ENCODE measurements at regions not wholly inside any gene's neighbourhood (a gene's known extent, or its start where the extent isn't known, plus 50 kb on each side); places are given as distances from the start of the nearest gene placed in this dataset.

DNA sequence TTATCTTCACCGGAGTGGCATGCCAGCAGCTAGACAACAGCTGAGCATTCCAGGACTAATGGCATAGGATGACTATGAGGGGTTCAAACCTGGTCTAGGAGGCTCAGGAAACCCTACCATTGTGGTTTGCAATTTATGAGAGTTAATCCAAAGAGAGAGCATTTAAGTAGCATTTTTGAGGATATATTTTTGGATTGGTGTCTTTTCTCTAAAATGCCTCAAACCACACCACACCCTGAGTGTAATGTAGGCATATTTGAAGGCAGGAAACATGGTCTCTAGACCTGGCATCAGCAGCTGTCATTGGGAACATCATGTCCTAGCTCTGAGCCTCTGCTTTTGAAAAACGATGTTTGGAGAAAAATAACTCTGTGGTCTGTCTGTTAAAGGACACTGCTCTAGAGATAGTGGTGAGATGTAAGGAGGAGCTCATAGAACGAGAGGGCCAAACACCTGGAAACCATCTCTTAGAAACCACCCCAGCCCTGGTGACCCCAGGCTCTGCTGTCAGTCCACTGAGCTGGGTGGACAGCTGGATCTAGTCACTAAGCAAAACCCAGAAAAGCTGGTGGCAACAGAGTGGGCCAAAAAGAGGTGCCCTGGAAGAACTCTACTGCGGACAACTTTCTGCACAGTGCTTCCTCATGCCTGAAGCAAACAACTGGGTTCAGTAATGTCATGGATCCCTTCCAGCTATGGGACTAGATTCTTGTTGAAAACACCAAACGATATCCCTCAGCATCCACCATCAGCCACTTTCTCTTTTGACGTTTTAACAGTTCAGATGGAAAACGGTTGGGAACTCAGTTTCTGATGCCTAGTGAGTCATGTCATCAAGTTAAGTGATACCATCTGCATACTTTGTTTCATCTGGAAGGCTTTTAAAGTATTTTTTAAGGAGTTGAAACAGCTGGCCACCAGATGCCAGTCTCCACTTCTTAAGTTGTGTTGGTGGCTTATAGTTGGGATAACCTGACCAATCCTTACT is 100.2 kb upstream of the C1QTNF7 start:
- TF ChIP-seq, protein P1, sequence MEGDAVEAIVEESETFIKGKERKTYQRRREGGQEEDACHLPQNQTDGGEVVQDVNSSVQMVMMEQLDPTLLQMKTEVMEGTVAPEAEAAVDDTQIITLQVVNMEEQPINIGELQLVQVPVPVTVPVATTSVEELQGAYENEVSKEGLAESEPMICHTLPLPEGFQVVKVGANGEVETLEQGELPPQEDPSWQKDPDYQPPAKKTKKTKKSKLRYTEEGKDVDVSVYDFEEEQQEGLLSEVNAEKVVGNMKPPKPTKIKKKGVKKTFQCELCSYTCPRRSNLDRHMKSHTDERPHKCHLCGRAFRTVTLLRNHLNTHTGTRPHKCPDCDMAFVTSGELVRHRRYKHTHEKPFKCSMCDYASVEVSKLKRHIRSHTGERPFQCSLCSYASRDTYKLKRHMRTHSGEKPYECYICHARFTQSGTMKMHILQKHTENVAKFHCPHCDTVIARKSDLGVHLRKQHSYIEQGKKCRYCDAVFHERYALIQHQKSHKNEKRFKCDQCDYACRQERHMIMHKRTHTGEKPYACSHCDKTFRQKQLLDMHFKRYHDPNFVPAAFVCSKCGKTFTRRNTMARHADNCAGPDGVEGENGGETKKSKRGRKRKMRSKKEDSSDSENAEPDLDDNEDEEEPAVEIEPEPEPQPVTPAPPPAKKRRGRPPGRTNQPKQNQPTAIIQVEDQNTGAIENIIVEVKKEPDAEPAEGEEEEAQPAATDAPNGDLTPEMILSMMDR (conservative IDR thresholded peaks at IDR 0.05 in 1 of 2, IDR thresholded peaks at IDR 0.05 in 1 of 2; ENCODE audit: extremely low read depth in 1 of 2, insufficient read depth in 1 of 2, low read depth in 1 of 2, low read length in 2 of 2), result peak in 1 of 2 donors; percentile 12
- no peak for TF ChIP-seq EZH2 (IDR thresholded peaks at IDR 0.05; ENCODE audit: borderline replicate concordance, low read length)
